ENCODE measurements at regions not wholly inside any gene's neighbourhood (a gene's known extent, or its start where the extent isn't known, plus 50 kb on each side); places are given as distances from the start of the nearest gene placed in this dataset.

- TF ChIP-seq EZH2 (IDR thresholded peaks at IDR 0.05; ENCODE audit: borderline replicate concordance, low read length) (no peak), CTCF (IDR thresholded peaks at IDR 0.05; ENCODE audit: low read length) (no peak)
- H3K27ac ChIP-seq (ENCODE audit: low read depth, low read length, poor library complexity, severe bottlenecking), result no peak overlapping the region
- H3K9me2 ChIP-seq (ENCODE audit: low read depth, low read length), result no peaks in the 10 kb centered on the region
- no peak overlapping the region for H3K9ac ChIP-seq (ENCODE audit: low read length)
- H3K36me3 ChIP-seq (ENCODE audit: insufficient read depth, low read length), result no peaks in the 10 kb centered on the region
- no peaks in the 10 kb centered on the region for H3K79me2 ChIP-seq (ENCODE audit: insufficient read depth, low read length)
- no peaks in the 10 kb centered on the region for H3F3A ChIP-seq (ENCODE audit: insufficient read depth, low read length)
- no peaks in the 10 kb centered on the region for H3K9me3 ChIP-seq (ENCODE audit: low read length)
- no peaks in the 10 kb centered on the region for H3K4me1 ChIP-seq (ENCODE audit: insufficient read depth, low read length, severe bottlenecking)
- no peaks in the 10 kb centered on the region for H4K20me1 ChIP-seq (ENCODE audit: insufficient read depth, low read length)
- no peaks in the 10 kb centered on the region for H3K27me3 ChIP-seq (ENCODE audit: insufficient read depth, low read length)
- no peak overlapping the region for H3K4me2 ChIP-seq (ENCODE audit: low read length)
- H2AFZ ChIP-seq (ENCODE audit: low read length), result no peak overlapping the region
- no peak overlapping the region for H3K4me3 ChIP-seq (ENCODE audit: low read depth, low read length, poor library complexity, severe bottlenecking)
Observed at GRCh38 chr6:140160909-140161308, 786.5 kb upstream of the CITED2 start.

- H3K4me2 ChIP-seq (ENCODE audit: low read length), result no peak overlapping the region
- H3K79me2 ChIP-seq (ENCODE audit: insufficient read depth, low read length), result no peaks in the 10 kb centered on the region
- H3K9ac ChIP-seq (ENCODE audit: low read length), result no peak overlapping the region
- TF ChIP-seq EZH2 (IDR thresholded peaks at IDR 0.05; ENCODE audit: borderline replicate concordance, low read length) (no peak), CTCF (IDR thresholded peaks at IDR 0.05; ENCODE audit: low read length) (no peak)
- no peaks in the 10 kb centered on the region for H3F3A ChIP-seq (ENCODE audit: insufficient read depth, low read length)
- no peak overlapping the region for H3K4me3 ChIP-seq (ENCODE audit: low read depth, low read length, poor library complexity, severe bottlenecking)
- H2AFZ ChIP-seq (ENCODE audit: low read length), result no peak overlapping the region
- no peaks in the 10 kb centered on the region for H3K4me1 ChIP-seq (ENCODE audit: insufficient read depth, low read length, severe bottlenecking)
- H3K36me3 ChIP-seq (ENCODE audit: insufficient read depth, low read length), result no peaks in the 10 kb centered on the region
- H3K27ac ChIP-seq (ENCODE audit: low read depth, low read length, poor library complexity, severe bottlenecking), result no peak overlapping the region
- no peaks in the 10 kb centered on the region for H4K20me1 ChIP-seq (ENCODE audit: insufficient read depth, low read length)
- no peaks in the 10 kb centered on the region for H3K27me3 ChIP-seq (ENCODE audit: insufficient read depth, low read length)
- H3K9me2 ChIP-seq (ENCODE audit: low read depth, low read length), result no peaks in the 10 kb centered on the region
- H3K9me3 ChIP-seq (ENCODE audit: low read length), result no peaks in the 10 kb centered on the region
Observed at GRCh38 chr6:140160494-140160893, 786.0 kb upstream of the CITED2 start.

GRCh38 chr6:140156131-140156530, 781.7 kb upstream of the CITED2 start:
- Histone ChIP-seq H3K79me2 (ENCODE audit: insufficient read depth, low read length) (no peaks in the 10 kb centered on the region), H3K27me3 (ENCODE audit: insufficient read depth, low read length) (no peaks in the 10 kb centered on the region), H3K4me2 (ENCODE audit: low read length) (no peak overlapping the region), H2AFZ (ENCODE audit: low read length) (no peak overlapping the region), H3K27ac (ENCODE audit: low read depth, low read length, poor library complexity, severe bottlenecking) (no peak overlapping the region), H3K9me3 (ENCODE audit: low read length) (no peaks in the 10 kb centered on the region), H3K4me3 (ENCODE audit: low read depth, low read length, poor library complexity, severe bottlenecking) (no peak overlapping the region), H4K20me1 (ENCODE audit: insufficient read depth, low read length) (no peaks in the 10 kb centered on the region), H3F3A (ENCODE audit: insufficient read depth, low read length) (no peaks in the 10 kb centered on the region), H3K9ac (ENCODE audit: low read length) (no peak overlapping the region), H3K36me3 (ENCODE audit: insufficient read depth, low read length) (no peaks in the 10 kb centered on the region), H3K9me2 (ENCODE audit: low read depth, low read length) (no peaks in the 10 kb centered on the region), H3K4me1 (ENCODE audit: insufficient read depth, low read length, severe bottlenecking) (no peaks in the 10 kb centered on the region)
- TF ChIP-seq CTCF (IDR thresholded peaks at IDR 0.05; ENCODE audit: low read length) (no peak), EZH2 (IDR thresholded peaks at IDR 0.05; ENCODE audit: borderline replicate concordance, low read length) (no peak)
